NCI-H1048 (cell line): ENCODE measurements at regions not wholly inside any gene's neighbourhood (a gene's known extent, or its start where the extent isn't known, plus 50 kb on each side); places are given as distances from the start of the nearest gene placed in this dataset.
"Not testable (repeated sequence)": the region's sequence is repeated elsewhere in the genome, so short reads cannot be mapped to it uniquely, and the experiment has no call there.

Experiments
- DNase-seq: peaks from one replicate; lab custom pipeline; 2025; lab: John Stamatoyannopoulos, UW

DNA sequence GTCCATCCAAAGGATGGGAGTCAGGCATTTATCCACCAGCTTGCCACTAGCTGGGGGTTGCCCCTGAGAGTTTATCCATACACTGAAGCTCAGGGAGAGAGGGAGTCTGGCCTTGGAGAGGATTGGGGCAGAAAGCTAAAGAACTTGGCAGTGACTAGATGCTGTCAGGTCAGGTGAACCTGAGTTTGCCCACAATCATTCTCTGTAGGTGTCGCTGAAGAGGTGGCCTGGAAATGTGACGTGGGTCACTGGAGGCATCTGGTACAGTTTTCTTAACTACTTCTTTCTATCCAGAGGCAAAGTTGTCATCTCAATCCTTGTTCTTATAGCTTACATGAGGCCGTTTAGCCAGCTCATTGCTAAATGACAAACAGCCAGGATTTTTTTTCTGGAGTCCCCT lies 298.0 kb upstream of the CTNNB1 start:
- no peak for DNase-seq

GRCh38 chr3:40901796-40902195 lies 297.5 kb upstream of the CTNNB1 start:
- DNase-seq: no peak

DNA sequence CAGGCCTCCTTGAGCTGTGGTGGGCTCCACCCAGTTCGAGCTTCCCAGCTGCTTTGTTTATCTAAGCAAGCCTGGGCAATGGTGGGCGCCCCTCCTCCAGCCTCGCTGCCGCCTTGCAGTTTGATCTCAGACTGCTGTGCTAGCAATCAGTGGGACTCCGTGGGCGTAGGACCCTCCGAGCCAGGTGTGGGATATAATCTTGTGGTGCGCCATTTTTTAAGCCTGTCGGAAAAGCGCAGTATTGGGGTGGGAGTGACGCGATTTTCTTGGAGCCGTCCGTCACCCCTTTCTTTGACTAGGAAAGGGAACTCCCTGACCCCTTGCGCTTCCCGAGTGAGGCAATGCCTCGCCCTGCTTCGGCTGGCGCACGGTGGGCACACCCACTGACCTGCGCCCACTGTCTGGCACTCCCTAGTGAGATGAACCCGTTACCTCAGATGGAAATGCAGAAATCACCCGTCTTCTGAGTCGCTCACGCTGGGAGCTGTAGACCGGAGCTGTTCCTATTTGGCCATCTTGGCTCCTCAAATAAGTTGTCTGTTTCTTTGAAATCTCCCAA lies 291.3 kb upstream of the CTNNB1 start:
- DNase-seq: not testable (repeated sequence)

GRCh38 chr3:40908612-40909011 lies 290.7 kb upstream of the CTNNB1 start:
- DNase-seq: no peak

- DNase-seq: no peak
Observed at GRCh38 chr3:40911264-40911663, 288.0 kb upstream of the CTNNB1 start.

DNA sequence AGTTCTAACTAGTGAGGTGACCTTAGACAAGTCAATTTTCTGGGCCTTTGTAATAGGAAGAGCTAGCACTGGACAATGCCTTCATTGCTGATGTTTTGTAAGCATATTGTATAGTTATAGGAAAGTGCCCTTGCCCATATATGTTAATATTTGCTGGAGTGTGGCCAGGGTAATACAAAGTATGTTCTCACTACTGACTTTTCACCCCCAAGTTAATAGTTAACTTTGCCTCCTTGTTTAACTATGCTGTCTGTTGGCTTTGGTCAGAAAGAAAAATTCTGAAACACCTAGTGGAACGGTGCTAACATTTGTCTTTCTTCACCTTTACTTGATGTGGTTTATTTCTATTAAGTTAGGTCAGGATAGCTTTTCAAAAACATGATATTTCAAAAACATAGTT lies 287.4 kb upstream of the CTNNB1 start:
- no peak for DNase-seq

GRCh38 chr3:40912461-40912860 lies 286.8 kb upstream of the CTNNB1 start:
- DNase-seq: no peak

- DNase-seq: no peak
Observed at GRCh38 chr3:40913192-40913591, 286.1 kb upstream of the CTNNB1 start.

DNA sequence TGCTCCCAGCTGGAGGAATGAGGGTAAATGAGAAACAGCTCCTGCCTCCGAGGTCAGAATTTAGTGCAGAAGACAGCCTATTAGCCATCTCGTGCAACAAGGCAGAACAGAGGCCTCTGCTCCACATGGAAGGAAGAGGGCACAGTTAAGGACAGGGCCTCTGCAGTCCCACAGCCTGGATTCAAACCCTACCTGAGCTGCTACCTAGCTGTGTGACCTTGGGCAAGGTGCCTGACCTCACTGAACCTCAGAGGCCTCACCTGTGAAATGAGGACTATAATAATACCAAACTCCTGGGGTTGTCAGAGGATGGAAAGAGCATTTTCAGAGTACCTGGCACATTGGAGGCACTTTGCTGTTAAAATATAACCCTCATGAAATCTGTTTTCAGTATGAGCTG lies 285.7 kb upstream of the CTNNB1 start:
- no peak for DNase-seq

GRCh38 chr3:40914475-40914874 lies 284.8 kb upstream of the CTNNB1 start:
- DNase-seq: no peak

DNA sequence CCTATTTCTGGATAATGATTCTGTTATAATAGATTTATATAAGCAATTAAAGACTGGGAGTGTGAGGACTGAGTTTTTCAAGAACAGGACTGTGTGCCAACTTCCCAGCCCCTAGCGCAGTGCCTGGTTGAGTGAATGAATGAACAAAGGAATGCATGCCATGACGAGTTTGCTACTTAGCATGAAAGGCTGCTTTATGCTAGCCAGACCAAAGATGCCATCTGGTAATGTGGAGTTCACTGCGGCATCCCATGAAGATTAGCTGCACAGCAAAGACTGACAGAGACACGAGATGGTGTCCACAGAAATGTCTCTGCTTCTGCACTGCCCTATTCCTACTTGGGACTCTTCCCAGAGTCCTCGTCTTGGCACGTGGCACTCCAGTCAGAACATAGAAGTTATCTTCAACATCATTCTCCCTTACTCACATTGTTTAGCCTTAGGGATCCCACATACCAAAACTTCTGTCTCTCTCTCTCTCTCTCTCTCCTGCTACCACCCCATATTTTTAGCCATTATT lies 283.9 kb upstream of the CTNNB1 start:
- DNase-seq: no peak

DNA sequence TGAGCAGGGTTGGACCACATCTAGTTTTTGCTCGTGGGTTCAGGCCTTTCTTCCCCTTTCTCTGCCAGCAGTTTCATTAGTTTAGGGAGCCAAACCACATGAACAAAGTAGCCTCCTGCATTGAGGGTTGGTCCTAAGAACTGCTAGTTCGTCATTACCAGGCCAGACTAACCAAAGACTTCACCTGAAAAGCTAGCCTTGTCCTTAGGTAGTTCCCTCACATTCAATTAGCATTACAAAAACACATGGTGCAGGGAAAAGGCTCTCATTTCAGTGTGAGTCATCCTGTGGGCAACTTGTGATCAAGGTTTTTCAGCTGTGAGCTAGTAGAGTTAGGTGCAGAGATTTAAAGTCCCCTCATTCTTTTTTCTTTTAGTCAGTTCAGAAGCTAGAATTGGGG lies 279.3 kb upstream of the CTNNB1 start:
- no peak for DNase-seq

DNA sequence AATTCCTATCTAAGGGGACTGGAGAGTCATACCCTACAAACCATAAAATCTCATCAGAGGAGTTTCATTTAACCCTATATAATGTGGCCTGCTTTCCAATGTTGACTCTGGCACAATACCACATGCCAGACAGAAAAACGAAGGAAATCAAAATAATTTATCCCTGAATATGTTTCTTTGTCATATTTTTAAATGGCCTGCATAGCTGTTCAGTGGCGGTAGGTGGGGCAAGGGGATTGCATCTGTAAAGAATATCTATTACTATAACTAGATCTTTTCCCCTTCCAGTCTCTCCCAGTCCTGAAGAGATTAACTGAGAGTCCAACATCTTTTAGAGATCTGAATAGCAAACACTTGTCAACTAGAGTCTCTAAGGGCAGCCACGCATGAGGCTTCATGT lies 278.1 kb upstream of the CTNNB1 start:
- no peak for DNase-seq

DNA sequence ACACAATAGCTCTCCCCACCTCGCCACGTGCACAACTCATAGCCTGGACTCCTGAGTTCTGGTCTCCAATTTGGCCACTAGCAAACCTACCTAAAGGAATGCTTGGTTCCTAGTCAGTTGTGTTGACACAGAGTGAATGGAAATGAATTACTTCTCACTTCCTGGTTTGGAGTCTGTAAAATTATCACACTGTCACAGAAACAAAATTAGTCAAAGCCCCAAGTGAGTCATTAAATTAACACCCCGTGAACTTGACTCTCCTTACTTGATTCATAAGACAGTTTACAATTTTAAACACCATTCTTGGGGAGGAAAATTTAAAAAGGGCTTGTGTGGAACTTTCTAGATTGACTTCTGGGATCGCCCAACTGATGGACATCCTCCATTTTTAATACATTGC lies 276.2 kb upstream of the CTNNB1 start:
- DNase-seq: no peak

DNA sequence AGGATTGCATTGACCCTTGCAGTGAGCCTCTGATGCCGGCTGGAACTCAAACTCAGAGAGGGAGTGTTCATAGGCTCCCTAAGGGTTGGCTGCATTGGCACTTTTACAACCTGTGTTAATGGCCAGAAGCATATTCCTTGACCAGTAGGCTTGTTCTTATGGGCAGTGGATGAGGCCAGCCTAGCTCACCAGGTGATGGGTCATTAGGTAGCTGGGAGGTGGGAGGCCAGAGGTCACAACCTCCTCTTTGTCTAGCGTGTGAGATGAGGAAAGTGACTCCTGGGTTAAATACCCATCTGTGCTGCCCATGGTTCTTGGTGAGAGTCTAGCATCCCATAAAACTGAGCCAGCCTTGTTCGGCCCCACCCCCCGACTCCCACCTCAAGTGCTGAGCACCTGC lies 275.7 kb upstream of the CTNNB1 start:
- DNase-seq: no peak

GRCh38 chr3:40924559-40925141 lies 274.7 kb upstream of the CTNNB1 start:
- DNase-seq: no peak

DNA sequence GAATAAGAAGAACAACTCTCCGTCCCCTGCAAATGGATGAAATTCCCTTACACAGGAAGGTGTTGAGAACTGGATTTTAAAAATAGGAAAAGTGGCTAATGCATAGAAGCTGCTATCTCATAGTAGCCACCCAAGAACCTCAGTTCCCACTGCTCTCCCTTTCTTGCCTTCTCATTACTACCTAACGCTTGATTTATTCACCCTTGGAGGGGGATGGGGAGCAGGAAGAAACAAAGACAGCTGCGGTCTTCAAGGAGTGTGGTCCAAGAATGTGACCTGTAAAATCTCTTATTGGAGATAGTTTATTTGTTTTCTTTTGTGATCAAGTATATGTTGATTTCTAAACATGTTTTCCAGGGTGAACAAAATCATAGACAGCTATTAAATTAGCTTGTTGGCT lies 274.1 kb upstream of the CTNNB1 start:
- DNase-seq: no peak

GRCh38 chr3:40930131-40930538 lies 269.2 kb upstream of the CTNNB1 start:
- DNase-seq: no peak

DNA sequence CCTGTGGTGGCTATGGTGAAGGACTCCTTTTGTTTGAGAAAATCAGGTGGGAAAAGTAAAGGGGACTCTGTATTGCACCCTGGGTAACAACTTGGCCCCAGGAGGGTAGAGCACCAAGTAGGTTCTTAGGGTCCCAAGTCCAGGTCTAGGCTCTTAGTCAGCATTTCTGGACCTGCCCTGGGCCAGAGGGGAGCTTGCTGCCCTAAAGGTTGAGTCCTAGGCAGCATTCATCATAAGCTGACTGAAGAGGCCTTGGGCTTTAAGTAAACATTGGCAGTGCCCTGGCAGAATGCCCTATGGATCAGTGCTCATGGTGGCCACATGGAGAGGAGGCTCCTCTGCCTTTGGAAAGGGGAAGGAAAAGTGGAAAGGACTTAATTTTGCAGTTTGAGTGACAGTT lies 268.5 kb upstream of the CTNNB1 start:
- no peak for DNase-seq

GRCh38 chr3:40938591-40938990 lies 260.7 kb upstream of the CTNNB1 start:
- no peak for DNase-seq

GRCh38 chr3:40939030-40939740 lies 260.1 kb upstream of the CTNNB1 start:
- DNase-seq: no peak

DNA sequence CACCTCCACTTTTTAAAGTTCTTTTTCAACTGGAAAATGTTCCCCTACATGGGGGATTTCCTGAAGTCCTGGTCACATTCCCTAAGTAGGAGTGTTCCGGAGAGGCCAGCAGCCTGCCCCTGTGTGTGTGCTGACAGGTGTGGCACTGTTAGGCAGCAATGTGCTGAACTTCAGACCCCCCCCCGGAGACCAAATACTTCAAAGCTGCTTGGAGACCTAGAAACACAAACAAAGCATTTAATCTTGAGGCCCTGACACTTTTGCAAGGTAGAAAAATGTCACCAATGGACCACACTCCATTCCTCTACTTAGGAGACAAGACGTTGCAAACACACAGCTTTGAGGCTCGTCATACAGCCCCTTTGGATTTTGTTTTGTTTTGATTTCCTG lies 259.6 kb upstream of the CTNNB1 start:
- no peak for DNase-seq

- no peak for DNase-seq
Observed at GRCh38 chr3:40940651-40941050, 258.7 kb upstream of the CTNNB1 start.

DNA sequence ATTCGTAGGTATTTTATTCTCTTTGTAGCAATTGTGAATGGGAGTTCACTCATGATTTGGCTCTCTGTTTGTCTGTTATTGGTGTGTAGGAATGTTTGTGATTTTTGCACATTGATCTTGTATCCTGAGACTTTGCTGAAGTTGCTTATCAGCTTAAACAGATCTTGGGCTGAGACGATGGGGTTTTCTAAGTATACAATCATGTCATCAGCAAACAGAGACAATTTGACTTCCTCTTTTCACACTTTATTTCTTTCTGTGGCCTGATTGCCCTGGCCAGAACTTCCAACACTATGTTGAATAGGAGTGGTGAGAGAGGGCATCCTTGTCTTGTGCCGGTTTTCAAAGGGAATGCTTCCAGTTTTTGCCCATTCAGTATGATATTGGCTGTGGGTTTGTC lies 252.3 kb upstream of the CTNNB1 start:
- not testable (repeated sequence) for DNase-seq
